ENCODE measurements at regions not wholly inside any gene's neighbourhood (a gene's known extent, or its start where the extent isn't known, plus 50 kb on each side); places are given as distances from the start of the nearest gene placed in this dataset.

- no peak for DNase-seq (ENCODE audit: low read depth)
Observed at GRCh38 chr5:165296401-165297130, 1791.1 kb downstream of the MAT2B start.

GRCh38 chr5:165304193-165304827 lies 1798.9 kb downstream of the MAT2B start:
- no peak for DNase-seq (ENCODE audit: low read depth)

- no peak for DNase-seq (ENCODE audit: low read depth)
Observed at GRCh38 chr5:165305596-165305995, 1800.2 kb downstream of the MAT2B start.

GRCh38 chr5:165309446-165309845 lies 1804.0 kb downstream of the MAT2B start:
- no peak for DNase-seq (ENCODE audit: low read depth)

- no peak for DNase-seq (ENCODE audit: low read depth)
Observed at GRCh38 chr5:165310031-165310430, 1804.6 kb downstream of the MAT2B start.

- no peak for DNase-seq (ENCODE audit: low read depth)
Observed at GRCh38 chr5:165321912-165322311, 1816.5 kb downstream of the MAT2B start.

- DNase-seq (ENCODE audit: low read depth): no peak
Observed at GRCh38 chr5:165325221-165325620, 1819.8 kb downstream of the MAT2B start.

GRCh38 chr5:165327631-165328030 lies 1822.2 kb downstream of the MAT2B start:
- no peak for DNase-seq (ENCODE audit: low read depth)

GRCh38 chr5:165328846-165329245 lies 1823.4 kb downstream of the MAT2B start:
- DNase-seq (ENCODE audit: low read depth): no peak

GRCh38 chr5:165333623-165334022 lies 1828.2 kb downstream of the MAT2B start:
- no peak for DNase-seq (ENCODE audit: low read depth)

- no peak for DNase-seq (ENCODE audit: low read depth)
Observed at GRCh38 chr5:165334201-165334600, 1828.8 kb downstream of the MAT2B start.

GRCh38 chr5:165349735-165350134 lies 1844.3 kb downstream of the MAT2B start:
- DNase-seq (ENCODE audit: low read depth): no peak

GRCh38 chr5:165351342-165351741 lies 1845.9 kb downstream of the MAT2B start:
- no peak for DNase-seq (ENCODE audit: low read depth)

GRCh38 chr5:165360366-165360765 lies 1854.9 kb downstream of the MAT2B start:
- no peak for DNase-seq (ENCODE audit: low read depth)

GRCh38 chr5:165360784-165361542 lies 1855.5 kb downstream of the MAT2B start:
- DNase-seq (ENCODE audit: low read depth): no peak

- no peak for DNase-seq (ENCODE audit: low read depth)
Observed at GRCh38 chr5:165370233-165370632, 1864.8 kb downstream of the MAT2B start.

- DNase-seq (ENCODE audit: low read depth): no peak
Observed at GRCh38 chr5:165370794-165371193, 1865.4 kb downstream of the MAT2B start.

- DNase-seq (ENCODE audit: low read depth): no peak
Observed at GRCh38 chr5:165375201-165375600, 1869.8 kb downstream of the MAT2B start.

GRCh38 chr5:165393839-165394238 lies 1888.4 kb downstream of the MAT2B start:
- no peak for DNase-seq (ENCODE audit: low read depth)

GRCh38 chr5:165397516-165397915 lies 1892.1 kb downstream of the MAT2B start:
- DNase-seq (ENCODE audit: low read depth): no peak

- no peak for DNase-seq (ENCODE audit: low read depth)
Observed at GRCh38 chr5:165400086-165400485, 1894.7 kb downstream of the MAT2B start.

- no peak for DNase-seq (ENCODE audit: low read depth)
Observed at GRCh38 chr5:165404917-165405316, 1899.5 kb downstream of the MAT2B start.

GRCh38 chr5:165405340-165405739 lies 1899.9 kb downstream of the MAT2B start:
- DNase-seq (ENCODE audit: low read depth): no peak
